ENCODE measurements at regions not wholly inside any gene's neighbourhood (a gene's known extent, or its start where the extent isn't known, plus 50 kb on each side); places are given as distances from the start of the nearest gene placed in this dataset.

GRCh38 chr6:92050216-92050615 is 1369.1 kb downstream of the EPHA7 start:
- TF ChIP-seq, protein P1, sequence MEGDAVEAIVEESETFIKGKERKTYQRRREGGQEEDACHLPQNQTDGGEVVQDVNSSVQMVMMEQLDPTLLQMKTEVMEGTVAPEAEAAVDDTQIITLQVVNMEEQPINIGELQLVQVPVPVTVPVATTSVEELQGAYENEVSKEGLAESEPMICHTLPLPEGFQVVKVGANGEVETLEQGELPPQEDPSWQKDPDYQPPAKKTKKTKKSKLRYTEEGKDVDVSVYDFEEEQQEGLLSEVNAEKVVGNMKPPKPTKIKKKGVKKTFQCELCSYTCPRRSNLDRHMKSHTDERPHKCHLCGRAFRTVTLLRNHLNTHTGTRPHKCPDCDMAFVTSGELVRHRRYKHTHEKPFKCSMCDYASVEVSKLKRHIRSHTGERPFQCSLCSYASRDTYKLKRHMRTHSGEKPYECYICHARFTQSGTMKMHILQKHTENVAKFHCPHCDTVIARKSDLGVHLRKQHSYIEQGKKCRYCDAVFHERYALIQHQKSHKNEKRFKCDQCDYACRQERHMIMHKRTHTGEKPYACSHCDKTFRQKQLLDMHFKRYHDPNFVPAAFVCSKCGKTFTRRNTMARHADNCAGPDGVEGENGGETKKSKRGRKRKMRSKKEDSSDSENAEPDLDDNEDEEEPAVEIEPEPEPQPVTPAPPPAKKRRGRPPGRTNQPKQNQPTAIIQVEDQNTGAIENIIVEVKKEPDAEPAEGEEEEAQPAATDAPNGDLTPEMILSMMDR (IDR thresholded peaks at IDR 0.05): no peak
- TF ChIP-seq POLR2A (IDR thresholded peaks at IDR 0.05): no peak

Measured in thyroid gland (tissue), 4 donors.